Fibroblast of skin of scalp (primary cell): ENCODE measurements at regions not wholly inside any gene's neighbourhood (a gene's known extent, or its start where the extent isn't known, plus 50 kb on each side); places are given as distances from the start of the nearest gene placed in this dataset.
A peak's percentile ranks its signal among the peaks of the same experiment; 100 is the strongest.

Source experiments
- DNase-seq: peaks from one replicate; pipeline ENCODE4 v3.0.0-alpha.2; 2013

DNA sequence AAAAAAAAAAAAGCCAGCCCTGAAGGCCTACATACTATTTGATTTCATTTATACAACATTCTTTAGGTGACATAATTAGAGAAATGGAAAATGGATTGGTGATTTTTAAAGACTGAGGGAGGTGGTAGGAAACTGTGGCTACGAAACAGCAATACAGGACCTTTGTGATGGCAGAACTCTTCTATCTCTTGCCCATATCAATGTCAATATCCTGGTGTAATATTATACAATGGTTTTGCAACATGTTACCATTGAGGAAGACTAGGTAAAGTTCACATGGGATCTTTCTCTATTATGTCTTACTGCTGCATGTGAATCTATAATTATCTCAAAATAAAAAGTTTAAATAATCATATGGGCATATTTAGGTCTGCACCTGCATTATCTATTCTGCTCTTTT lies 371.2 kb downstream of the ETS1 start:
- no peak for DNase-seq

DNA sequence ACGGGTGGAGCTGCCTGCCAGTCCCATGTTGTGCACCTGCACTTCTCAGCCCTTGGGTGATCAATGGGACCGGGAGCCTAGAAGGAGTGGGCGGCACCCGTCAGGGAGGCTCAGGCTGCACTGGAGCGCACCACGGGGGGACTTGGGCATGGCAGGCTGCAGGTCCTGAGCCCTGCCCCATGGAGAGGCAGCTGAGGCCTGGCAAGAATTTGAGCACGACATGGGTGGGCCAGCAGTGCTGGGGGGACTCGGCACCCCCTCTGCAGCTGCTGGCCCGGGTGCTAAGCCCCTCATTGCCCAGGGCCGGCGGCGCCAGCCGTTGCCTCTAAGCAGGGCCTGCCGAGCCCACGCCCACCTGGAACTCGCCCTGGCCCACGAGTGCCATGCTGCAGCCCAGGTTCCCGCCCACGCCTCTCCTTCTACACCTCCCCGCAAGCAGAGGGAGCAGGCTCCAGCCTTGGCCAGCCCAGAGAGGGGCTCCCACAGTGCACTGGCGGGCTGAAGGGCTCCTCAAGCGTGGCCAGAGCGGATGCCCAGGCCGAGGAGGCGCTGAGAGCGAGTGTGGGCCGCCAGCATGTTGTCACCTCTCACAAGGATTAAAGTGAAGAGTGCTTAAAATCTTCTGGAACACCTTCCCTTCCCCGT lies 372.0 kb downstream of the ETS1 start:
- DNase-seq: no peak

DNA sequence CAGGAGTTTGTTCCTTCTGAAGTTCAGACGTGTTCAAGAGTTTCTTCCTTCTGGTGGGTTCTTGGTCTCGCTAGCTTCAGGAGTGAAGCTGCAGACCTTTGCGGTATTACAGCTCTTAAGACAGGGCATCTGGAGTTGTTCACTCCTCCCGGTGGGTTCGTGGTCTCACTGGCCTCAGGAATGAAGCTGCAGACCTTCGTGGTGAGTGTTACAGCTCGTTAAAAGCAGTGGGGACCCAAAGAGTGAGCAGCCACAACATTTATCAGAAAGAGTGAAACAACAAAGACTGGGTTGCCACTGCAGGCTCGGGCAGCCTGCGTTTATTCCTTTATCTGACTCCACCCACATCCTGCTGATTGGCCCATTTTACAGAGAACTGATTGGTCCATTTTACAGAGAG lies 373.1 kb downstream of the ETS1 start:
- DNase-seq: no peak

DNA sequence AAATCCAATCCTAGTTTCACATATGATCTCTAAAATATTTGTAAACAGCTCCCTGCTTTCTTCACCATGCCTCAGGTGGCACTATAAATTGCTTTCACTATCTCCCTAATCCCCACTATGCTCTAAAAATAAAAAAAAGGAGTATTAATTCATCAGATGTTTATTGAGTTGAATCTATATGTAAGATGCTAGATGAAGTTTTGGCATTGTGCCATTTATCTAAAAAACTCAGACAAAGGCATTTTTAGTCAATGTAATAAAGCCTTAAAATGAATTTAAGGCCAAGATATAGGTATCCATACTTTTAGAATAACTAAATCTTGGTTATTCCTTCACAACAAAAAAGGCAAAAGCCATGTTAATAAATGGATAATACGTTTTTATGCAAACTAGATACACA lies 373.9 kb downstream of the ETS1 start:
- DNase-seq: no peak

DNA sequence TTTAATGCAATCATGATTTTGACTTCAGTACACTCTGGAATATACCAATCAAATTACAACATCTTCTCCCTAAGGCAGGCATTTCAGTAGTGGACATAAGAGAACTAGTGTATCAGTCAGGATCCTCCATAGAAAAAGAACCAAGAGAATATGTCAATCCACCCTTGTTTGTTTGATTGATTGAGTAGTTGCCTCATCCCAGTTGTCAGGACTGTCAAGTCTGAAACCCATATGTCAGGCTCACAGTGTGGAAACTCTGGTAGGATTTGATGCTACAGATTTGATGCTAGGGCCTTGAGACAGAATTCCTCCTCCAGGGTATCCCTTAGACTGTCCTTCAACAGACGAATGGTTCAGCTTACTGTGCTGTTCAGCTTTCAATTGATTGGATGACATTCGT lies 375.0 kb downstream of the ETS1 start:
- DNase-seq: no peak

DNA sequence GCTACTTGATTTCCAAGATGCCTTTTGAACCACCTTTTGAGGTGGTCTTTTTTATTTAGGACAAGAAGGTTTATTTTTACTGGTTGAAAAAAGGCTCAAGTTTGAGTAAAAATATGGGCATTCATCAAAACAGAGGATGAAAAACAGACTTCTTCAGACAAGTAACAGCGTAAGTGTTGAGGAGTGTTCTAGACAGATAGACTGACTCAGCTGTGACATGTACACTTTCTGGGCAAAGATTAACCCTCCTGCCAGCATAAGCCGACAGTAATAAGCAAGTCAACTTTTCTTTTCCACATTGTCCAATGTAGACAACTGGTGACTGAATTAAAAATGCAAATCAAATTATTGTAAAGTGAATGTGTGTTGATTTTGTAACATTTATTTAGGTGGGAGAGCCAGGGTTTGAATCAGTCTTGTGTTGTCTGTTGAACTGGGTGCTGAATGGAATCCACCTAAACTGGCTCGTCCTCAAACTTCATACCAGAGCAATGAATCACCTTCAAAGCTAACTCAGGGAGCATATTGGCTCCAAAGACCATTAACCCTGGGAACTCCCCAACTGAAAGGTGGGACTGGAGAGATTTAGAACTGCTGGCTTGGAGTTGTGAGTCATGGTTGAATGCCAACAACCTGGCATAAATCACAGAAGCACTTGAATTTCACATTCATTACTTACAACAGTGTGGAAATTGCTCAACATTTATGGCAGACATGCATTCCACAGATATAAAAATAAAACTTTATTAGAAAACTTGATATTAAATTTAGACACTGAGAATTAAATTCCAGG lies 377.0 kb downstream of the ETS1 start:
- DNase-seq: peak; percentile 93

DNA sequence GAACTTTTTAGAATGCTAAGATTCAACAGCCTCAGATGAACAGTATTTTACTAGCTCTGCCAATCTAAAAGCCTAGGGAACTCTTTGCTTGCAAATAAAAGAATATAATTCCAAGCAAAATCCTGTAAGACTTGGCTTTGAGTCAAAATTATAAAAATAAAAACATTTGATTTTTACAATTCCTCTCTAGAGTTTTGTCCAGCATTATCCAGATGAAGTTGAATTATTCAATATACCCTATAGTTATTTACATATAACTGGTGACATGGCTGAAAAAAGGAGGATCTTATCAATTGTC lies 378.3 kb downstream of the ETS1 start:
- no peak for DNase-seq

DNA sequence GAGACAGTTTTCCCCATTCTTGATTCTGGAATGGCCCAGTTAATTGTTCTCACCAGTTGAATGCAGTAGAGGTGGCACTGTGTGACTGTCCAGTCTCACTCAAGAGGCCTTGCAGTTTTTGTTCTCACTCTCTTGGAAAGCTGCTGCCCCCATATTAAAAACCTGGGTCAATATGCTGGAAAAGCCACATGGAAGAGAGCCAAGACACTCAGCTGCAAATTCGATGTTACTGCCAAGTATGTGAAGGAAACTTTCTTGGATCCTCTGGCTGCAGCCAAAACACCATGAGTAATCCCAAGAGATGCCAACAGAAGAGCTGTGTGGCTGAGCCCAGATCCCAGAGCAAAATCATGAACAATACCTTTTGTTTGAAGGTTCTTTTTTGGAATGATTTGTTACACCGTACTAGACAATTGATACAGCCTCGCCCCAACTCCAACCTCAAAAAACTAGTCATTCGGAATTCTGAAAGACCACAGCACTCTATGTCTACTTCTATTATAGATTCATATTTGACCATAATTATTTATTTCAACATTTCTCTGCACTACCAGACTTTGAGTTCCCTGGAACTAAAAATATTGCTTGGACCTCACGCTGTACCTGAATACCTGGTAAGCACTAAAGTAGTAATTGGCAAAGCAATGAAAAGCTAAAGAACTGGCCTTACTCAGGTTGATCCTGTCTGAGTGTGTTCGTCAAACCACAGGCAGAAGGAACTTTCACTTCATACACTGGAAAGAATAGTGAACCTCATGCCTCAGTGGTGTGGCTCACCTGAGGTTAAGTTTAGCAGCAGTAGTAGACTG lies 378.8 kb downstream of the ETS1 start:
- DNase-seq: peak; percentile 95

DNA sequence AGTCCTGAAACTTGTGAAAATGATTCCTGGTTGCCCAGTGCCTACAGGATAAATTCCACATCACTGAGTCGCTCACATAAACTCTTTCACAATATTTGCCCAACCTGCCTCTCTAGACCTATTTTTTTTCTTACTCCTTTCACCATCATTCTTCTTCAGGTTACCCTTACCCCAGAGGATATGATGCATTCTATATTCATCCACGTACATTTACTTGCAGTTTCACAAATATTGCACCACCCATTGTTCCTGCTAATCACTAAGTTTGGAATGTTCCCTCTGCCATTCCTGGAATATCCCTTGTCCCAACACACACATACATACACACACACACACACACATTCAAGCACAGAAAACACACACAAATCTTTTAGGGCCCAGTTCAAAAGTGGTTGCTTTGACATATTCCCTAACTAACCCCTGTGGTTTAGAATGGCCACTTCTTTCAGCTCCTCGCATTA lies 379.5 kb downstream of the ETS1 start:
- DNase-seq: peak; percentile 94

DNA sequence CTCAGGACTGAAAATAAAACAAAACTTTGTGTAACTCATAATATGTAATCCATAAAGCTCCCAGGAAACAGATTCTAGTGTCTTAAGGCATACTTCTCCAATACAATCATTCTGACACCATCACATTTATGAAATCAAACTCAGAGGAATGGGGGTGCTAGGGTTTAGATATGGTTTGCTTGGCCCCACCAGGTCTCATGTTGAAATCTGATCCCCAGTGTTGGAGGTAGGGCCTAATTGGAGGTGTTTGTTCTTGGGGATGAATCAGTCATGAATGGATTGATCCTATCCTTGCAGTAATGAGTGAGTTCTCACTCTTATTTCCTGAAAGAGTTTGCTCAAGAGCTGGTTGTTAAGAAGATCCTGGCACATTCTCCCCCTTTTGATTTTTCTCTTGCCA lies 380.9 kb downstream of the ETS1 start:
- DNase-seq: no peak

DNA sequence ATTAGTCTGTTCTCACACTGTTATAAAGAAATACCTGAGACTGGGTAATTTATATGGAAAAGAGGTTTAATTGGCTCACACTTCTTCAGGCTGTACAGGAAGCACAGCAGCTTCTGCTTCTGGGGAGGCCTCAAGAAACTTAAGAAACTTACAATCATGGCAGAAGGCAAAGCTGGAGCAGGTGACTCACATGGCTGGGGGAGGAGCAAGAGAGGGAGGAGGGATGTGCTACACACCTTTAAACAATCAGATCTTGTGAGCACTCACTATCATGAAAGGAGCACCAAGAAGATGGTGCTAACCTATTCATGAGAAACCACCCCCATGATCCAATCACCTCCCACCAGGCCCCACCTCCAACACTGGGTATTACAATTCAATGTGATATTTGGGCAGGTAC lies 381.6 kb downstream of the ETS1 start:
- no peak for DNase-seq

DNA sequence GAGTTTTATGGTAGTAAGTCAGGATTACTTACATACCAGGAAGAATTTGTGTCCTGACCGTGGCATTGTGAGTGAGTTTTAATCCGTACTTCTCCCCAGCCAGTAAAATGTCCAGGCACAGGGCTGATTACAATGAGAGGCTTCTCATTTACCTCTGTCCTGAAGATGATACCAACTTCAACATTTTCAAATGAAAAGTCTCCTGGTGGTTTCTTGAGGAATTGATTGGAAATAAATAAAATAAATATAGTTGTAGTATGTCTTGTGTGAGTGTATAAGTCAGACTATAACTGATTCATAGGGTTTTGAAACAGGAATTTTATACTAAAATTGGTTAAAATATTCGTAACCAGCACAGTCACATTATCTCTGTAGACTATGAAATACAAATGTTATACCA lies 382.5 kb downstream of the ETS1 start:
- DNase-seq: no peak

DNA sequence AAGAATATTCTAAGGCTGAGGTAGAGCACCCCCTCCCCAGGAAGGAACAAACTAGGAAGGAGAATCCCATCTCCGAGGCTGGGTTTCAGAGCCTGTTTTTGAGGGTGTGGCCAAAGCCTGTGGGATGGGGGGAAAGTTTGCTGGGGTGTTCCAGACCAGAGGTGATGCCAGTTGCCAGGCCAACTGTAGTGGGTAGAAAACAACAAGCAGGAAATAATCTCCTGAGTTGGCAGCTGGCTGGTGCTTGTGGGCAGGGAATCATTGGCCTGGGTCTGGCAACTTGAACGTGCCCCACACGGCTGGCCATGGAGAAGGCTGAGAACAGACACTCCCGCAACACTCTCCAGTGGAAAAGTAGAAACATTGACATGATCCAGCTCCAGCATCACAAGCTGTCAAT lies 385.6 kb downstream of the ETS1 start:
- DNase-seq: no peak

DNA sequence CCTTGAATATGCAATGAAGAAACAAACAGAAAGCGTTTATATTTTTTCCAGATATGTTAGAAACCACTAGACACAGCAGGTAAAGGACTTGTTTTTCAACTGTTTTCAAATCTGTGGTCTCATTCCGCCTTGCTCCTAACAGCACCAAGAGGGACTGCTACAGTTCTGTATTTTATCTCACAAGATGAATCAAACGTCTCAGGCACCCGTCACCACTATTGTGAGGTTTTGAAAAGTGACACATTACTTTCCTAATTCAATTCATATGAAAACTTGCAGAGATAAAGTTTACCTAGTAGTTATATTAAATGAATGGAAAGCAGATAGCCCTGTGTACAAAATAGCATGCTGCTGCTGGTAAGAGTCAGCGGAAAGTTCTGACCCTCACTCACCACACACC lies 386.3 kb downstream of the ETS1 start:
- no peak for DNase-seq

DNA sequence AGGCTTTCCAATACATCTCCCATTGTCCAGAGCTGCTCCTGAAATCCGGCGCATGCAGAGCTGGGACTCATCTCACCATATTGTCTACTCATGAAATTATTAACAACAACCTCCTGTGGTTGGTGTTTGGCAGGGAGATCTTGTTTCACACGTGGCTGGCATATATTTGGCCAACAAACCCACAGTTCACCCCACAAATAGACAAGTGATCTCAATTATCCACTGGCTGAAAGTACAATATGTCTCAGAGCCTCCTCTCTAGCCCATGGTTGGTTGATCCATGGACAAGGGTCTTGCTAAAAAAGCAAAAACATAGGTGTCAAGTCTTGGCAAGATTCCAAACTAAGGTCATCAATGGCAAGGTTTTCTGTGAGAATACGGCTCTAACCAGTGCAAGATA lies 386.9 kb downstream of the ETS1 start:
- DNase-seq: no peak

DNA sequence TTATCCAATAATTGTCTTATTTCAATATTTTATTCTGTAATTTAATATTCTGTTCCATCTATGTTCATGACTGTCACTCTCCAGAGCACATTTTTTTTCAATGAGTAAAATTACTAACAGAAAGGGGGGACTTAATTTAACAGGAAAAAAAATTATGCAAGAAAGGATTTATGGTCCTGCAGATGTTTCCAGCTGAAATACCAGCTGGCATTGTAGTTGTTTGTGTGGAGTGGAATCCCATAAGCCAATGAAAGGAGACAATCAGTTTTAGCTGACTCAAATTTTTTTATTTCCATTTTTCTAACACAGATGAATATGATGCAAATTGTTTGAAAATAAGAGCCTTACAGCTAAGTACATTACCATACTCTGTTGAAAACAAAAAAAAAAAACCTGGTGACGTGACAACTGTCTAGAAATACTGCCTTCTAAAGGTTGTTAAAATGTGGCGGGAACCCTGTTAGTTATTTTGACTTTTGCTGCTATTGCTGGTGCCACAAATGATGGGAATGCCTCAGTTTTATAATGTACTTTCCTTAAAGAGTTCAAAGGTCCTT lies 389.1 kb downstream of the ETS1 start:
- no peak for DNase-seq

DNA sequence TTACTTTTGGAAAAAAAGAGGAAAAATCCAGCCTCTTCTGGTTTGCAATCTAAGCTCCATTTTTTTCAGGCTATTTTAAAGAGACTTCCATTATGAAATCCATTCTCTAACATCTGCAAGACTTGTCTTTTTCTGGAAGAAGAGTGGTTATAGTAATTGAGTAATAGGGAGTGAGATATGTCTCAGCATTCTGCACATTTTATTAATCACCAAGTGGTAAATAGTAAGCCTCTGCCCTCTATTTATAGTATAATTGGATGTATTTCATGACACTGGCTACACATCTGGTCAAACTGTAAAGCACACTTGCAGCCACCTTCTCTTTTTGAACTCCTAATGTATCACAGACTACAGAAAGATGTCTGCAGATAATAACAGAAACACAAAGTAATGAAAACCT lies 391.1 kb downstream of the ETS1 start:
- DNase-seq: peak; percentile 40

DNA sequence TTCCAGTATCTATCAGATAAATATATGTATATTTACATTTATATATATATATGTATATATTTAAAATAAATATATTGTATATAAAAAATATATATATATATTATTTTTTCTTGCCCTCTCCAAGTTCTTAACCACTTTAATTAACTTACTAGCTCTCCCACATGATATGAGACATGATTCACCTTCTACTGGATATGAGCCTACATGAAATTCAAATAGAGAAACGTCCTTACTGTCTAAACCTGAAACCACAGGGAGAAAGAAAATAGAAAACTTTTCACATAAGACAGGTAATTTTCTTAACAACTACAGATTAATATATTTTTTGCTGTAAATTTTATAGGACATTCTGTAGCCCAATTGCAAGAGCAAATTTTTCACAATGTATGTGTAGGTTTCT lies 391.6 kb downstream of the ETS1 start:
- DNase-seq: no peak

DNA sequence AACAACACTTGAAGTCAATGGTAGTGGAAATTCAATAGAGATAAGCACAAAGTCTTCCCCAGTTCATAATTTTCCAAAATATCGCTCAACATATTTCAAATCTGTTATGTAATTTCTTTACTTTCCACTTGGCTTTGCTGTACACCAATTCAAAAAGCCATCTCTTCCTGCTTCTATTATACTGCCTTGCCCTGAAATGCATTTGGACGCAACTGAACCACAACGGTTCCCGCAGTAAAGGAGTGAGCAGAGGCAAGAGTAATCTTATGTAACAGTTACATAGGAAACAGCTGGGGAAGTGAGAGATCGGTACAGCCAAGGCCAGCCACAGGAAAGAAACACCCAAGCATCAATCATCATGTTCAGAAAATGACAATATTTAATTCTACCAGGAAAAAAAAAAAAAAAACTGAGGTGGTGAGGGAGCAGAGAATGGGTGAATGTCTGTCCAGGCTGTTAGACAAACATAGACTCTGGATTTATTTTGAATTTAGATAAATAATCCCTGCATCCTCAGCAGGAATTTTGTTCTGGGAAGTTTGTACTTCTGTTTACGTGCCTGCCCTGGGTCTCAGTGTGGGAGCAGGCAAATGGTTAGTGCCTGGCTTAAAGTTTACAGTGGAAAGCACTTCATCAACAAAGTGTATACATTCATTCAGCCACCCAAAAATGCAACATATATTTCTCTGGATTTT lies 392.2 kb downstream of the ETS1 start:
- no peak for DNase-seq

DNA sequence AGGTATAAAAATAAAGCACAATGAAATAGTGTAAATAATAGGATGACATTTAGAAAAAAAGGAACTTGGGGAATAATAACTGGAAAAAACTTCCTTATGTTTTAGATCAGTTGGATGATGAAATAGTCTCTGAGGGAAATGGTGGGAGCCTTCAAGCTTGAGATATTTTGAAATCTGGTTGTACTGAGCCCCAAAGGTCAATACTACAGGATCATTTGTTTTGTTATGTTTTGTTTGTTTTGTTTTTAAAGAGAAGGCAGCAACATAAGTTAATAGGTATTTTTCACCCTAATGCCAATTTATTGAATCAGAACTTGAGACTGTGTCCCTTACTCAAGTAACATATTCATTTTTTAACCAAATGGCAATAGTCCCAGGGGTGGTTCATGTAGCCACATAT lies 393.1 kb downstream of the ETS1 start:
- no peak for DNase-seq

DNA sequence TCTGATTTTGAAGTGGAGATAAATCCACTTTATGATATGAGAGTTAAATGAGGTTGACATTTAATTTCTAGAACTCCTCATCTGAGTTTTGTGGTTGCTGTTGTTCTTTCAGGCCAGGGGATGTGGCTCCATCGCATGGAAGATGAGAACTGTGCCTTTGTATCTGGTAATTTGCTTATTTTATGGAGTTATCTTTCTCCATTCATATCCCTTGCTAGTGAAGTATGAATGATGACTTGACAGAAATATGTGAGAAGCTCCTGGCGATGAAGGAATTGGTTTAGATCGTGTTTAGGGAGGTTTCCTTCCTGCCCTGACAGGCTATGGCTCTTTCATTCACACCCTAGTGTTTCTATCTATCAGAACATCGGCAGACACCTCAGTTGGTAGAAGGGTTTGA lies 393.7 kb downstream of the ETS1 start:
- no peak for DNase-seq

DNA sequence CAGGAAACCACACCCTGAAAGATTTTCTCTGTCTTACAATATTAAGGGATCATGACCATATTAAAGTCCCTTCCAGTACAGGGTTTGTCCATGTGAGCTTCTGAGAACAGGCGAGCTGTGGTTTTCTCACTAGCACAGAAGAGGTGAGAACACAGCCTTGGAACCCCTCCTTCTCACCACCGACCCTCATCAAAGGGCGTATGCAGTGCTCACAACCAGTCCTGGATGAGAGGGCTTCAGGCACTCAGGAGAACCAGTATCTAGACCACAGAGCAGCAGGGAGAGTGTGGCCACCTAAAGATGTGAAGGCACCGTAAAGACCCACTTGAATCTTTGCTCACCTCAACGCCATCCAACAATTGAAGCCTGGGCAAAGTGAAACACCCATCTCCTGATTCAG lies 397.0 kb downstream of the ETS1 start:
- no peak for DNase-seq

DNA sequence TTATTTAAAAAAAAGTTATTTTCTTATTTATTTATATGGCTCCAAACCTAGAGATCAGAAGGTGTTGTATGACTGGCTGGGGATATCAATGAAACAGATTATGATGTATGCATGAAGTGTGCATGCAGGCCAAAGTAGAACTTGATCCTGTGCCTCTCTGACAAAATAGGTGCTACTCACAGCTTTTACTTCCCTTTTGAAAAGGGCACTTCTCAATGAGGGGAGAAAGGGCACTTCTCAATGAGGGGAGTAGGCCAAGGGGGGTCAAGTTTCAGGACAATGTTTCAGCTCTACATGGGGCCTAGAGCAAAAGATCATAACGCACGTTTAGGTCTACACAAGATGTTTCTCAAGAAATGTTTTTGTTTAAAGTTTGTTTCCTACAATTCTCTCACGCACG lies 397.5 kb downstream of the ETS1 start:
- no peak for DNase-seq
